ENCODE measurements at regions not wholly inside any gene's neighbourhood (a gene's known extent, or its start where the extent isn't known, plus 50 kb on each side); places are given as distances from the start of the nearest gene placed in this dataset.

GRCh38 chr3:158994386-158994785 lies 192.5 kb downstream of the MFSD1 start:
- TF ChIP-seq TCF7L2 (IDR thresholded peaks at IDR 0.05; ENCODE audit: borderline replicate concordance, low read depth, low read length) = no peak
- no peak for TF ChIP-seq CTCF (tag by site-specific recombination; IDR thresholded peaks at IDR 0.05)
- TF ChIP-seq ZNF777 (tag by site-specific recombination; IDR thresholded peaks at IDR 0.05; ENCODE audit: borderline replicate concordance) = no peak
- no peak for TF ChIP-seq ZNF148 (tag by site-specific recombination; IDR thresholded peaks at IDR 0.05; ENCODE audit: borderline replicate concordance)
- TF ChIP-seq PBX3 (CRISPR knock-in tag; IDR thresholded peaks at IDR 0.05) = no peak
- TF ChIP-seq ZNF558 (tag by site-specific recombination; IDR thresholded peaks at IDR 0.05) = no peak
- no peak for TF ChIP-seq ZBTB7A (tag by site-specific recombination; IDR thresholded peaks at IDR 0.05; ENCODE audit: low read depth)
- TF ChIP-seq ZNF132 (tag by site-specific recombination; IDR thresholded peaks at IDR 0.05; ENCODE audit: borderline replicate concordance) = no peak
- TF ChIP-seq SALL2 (tag by site-specific recombination; IDR thresholded peaks at IDR 0.05; ENCODE audit: borderline replicate concordance) = no peak
- TF ChIP-seq ZNF10 (tag by site-specific recombination; IDR thresholded peaks at IDR 0.05) = no peak
- no peak for TF ChIP-seq PRDM4 (tag by site-specific recombination; IDR thresholded peaks at IDR 0.05)
- no peak for TF ChIP-seq ZSCAN5A (tag by site-specific recombination; IDR thresholded peaks at IDR 0.05)

Measured in HEK293 (cell line).